HG02759 (cell line): ENCODE measurements at regions not wholly inside any gene's neighbourhood (a gene's known extent, or its start where the extent isn't known, plus 50 kb on each side); places are given as distances from the start of the nearest gene placed in this dataset.

Source experiments
- ATAC-seq: cut with Tn5 transposase; IDR thresholded peaks from one replicate; pipeline ENCODE4 v1.9.1; 2021; ENCODE audit warnings: mild to moderate bottlenecking, moderate library complexity; ENCODE audit not compliant: unreplicated experiment

GRCh38 chr1:209402697-209403096 is 180.8 kb upstream of the CAMK1G start:
- no peak for ATAC-seq

- ATAC-seq, result no peak
These were observed 179.6 kb upstream of the CAMK1G start for GRCh38 chr1:209403921-209404320.

- ATAC-seq, result no peak
These were observed 178.9 kb upstream of the CAMK1G start for GRCh38 chr1:209404577-209404976.

- ATAC-seq, result no peak
These were observed 178.2 kb upstream of the CAMK1G start for GRCh38 chr1:209405183-209405814.

- ATAC-seq, result no peak
These were observed 177.3 kb upstream of the CAMK1G start for GRCh38 chr1:209406168-209406567.

- no peak for ATAC-seq
These were observed 176.9 kb upstream of the CAMK1G start for GRCh38 chr1:209406595-209406994.

GRCh38 chr1:209409780-209410179 is 173.7 kb upstream of the CAMK1G start:
- ATAC-seq, result no peak

GRCh38 chr1:209411491-209411929 is 172.0 kb upstream of the CAMK1G start:
- no peak for ATAC-seq

GRCh38 chr1:209412036-209412435 is 171.5 kb upstream of the CAMK1G start:
- no peak for ATAC-seq

- no peak for ATAC-seq
These were observed 170.9 kb upstream of the CAMK1G start for GRCh38 chr1:209412566-209412965.

GRCh38 chr1:209413062-209413461 is 170.5 kb upstream of the CAMK1G start:
- no peak for ATAC-seq

- ATAC-seq, result no peak
These were observed 168.6 kb upstream of the CAMK1G start for GRCh38 chr1:209414803-209415329.

- no peak for ATAC-seq
These were observed 167.5 kb upstream of the CAMK1G start for GRCh38 chr1:209416039-209416438.

GRCh38 chr1:209416716-209417115 is 166.8 kb upstream of the CAMK1G start:
- ATAC-seq, result no peak

GRCh38 chr1:209417761-209418160 is 165.8 kb upstream of the CAMK1G start:
- no peak for ATAC-seq

GRCh38 chr1:209420276-209420675 is 163.2 kb upstream of the CAMK1G start:
- ATAC-seq, result no peak

GRCh38 chr1:209421186-209421585 is 162.3 kb upstream of the CAMK1G start:
- no peak for ATAC-seq

GRCh38 chr1:209421978-209422680 is 161.4 kb upstream of the CAMK1G start:
- ATAC-seq, result no peak

- no peak for ATAC-seq
These were observed 157.6 kb upstream of the CAMK1G start for GRCh38 chr1:209425959-209426358.

GRCh38 chr1:209427277-209427676 is 156.2 kb upstream of the CAMK1G start:
- ATAC-seq, result no peak

- no peak for ATAC-seq
These were observed 155.7 kb upstream of the CAMK1G start for GRCh38 chr1:209427811-209428210.

GRCh38 chr1:209428241-209428921 is 155.1 kb upstream of the CAMK1G start:
- no peak for ATAC-seq
